SK-N-SH (cell line): ENCODE measurements at regions not wholly inside any gene's neighbourhood (a gene's known extent, or its start where the extent isn't known, plus 50 kb on each side); places are given as distances from the start of the nearest gene placed in this dataset.

Source experiments
- CTCF ChIA-PET: fragments of 300-600, 350-600 bp; formaldehyde crosslinking; extraction: SDS; loops from one replicate; lab custom pipeline; 2021; lab: Yijun Ruan, JAX
- POLR2A ChIA-PET: fragments of 350-600 bp; sonication (Branson Sonifier 250); formaldehyde crosslinking; extraction: SDS; loops from one replicate; lab custom pipeline; 2020; ENCODE audit warnings: antibody characterized with exemption, inconsistent platforms; lab: Yijun Ruan, JAX
- DNase-seq: peaks from one replicate; pipeline ENCODE4 v3.0.0; 2012
- H2AFZ ChIP-seq: fragments of 200-600 bp; sonication (generic); 2 replicates; pipeline ENCODE4 v1.8.1; 2016; ENCODE audit warnings: antibody characterized with exemption, mild to moderate bottlenecking, low read depth
- H3F3A ChIP-seq: fragments of 200-600 bp; sonication (generic); replicated peaks from 2 replicates; pipeline ENCODE3; 2016; ENCODE audit warnings: antibody characterized with exemption, mild to moderate bottlenecking; ENCODE audit not compliant: insufficient read depth
- H3K27ac ChIP-seq, 2 experiments: fragments of 200-500 bp in 1 of 2; fragments of 200-600 bp in 1 of 2; sonication (Bioruptor generic) in 1 of 2; sonication (generic), shearing (Covaris generic) in 1 of 2; 2 replicates each; pipeline versions ENCODE4 v1.5.1 to v1.6.1; 2014 to 2016; ENCODE audit warnings: low read depth in 2 of 2, inconsistent platforms in 1 of 2, low read length in 1 of 2, mild to moderate bottlenecking in 1 of 2, mixed read lengths in 1 of 2
- H3K27me3 ChIP-seq: fragments of 200-600 bp; sonication (generic), shearing (Covaris generic); 2 replicates; pipeline ENCODE4 v1.6.1; 2016; ENCODE audit warnings: mixed run types; ENCODE audit not compliant: insufficient read depth
- H3K36me3 ChIP-seq, 2 experiments: fragments of 200-500 bp in 1 of 2; fragments of 200-600 bp in 1 of 2; sonication (Bioruptor generic) in 1 of 2; sonication (generic) in 1 of 2; replicated peaks in 1 of 2; 2 replicates each; pipeline versions ENCODE3 to v1.5.1; 2014 to 2016; ENCODE audit warnings: low read length in 1 of 2, mild to moderate bottlenecking in 1 of 2; ENCODE audit not compliant: insufficient read depth in 2 of 2, control insufficient read depth in 1 of 2
- H3K4me1 ChIP-seq, 2 experiments: fragments of 200-500 bp in 1 of 2; fragments of 200-600 bp in 1 of 2; sonication (Bioruptor generic) in 1 of 2; sonication (generic), shearing (Covaris generic) in 1 of 2; 2 replicates each; pipeline versions ENCODE4 v1.5.1 to v1.6.1; 2014 to 2016; ENCODE audit warnings: low read depth in 1 of 2, low read length in 1 of 2, mixed run types in 1 of 2; ENCODE audit not compliant: insufficient read depth in 2 of 2, control insufficient read depth in 1 of 2
- H3K4me2 ChIP-seq: fragments of 200-600 bp; sonication (generic), shearing (Covaris generic); 2 replicates; pipeline ENCODE4 v1.6.1; 2017; ENCODE audit warnings: mixed run types
- H3K4me3 ChIP-seq, 2 experiments: fragments of 200-500 bp in 1 of 2; fragments of 200-600 bp in 1 of 2; sonication (Bioruptor generic) in 1 of 2; sonication (generic), shearing (Covaris generic) in 1 of 2; 2 replicates each; pipeline versions ENCODE4 v1.5.1 to v1.8.1; 2014 to 2016; ENCODE audit warnings: low read depth in 2 of 2, inconsistent platforms in 1 of 2, low read length in 1 of 2, mild to moderate bottlenecking in 1 of 2, mixed read lengths in 1 of 2, moderate library complexity in 1 of 2
- H3K79me2 ChIP-seq: fragments of 200-600 bp; sonication (generic); 2 replicates; pipeline ENCODE4 v1.8.1; 2017; ENCODE audit warnings: mild to moderate bottlenecking; ENCODE audit not compliant: insufficient read depth
- H3K9ac ChIP-seq: fragments of 200-600 bp; sonication (generic); 2 replicates; pipeline ENCODE4 v1.6.1; 2017; ENCODE audit warnings: mixed run types
- H3K9me2 ChIP-seq: fragments of 200-600 bp; sonication (generic); 2 replicates; pipeline ENCODE4 v1.6.1; 2017; ENCODE audit warnings: mixed run types
- H3K9me3 ChIP-seq: fragments of 200-600 bp; sonication (generic); 2 replicates; pipeline ENCODE4 v1.6.1; 2017; ENCODE audit warnings: mixed run types, mild to moderate bottlenecking, moderate library complexity
- H4K20me1 ChIP-seq: fragments of 200-600 bp; sonication (generic); 2 replicates; pipeline ENCODE4 v1.6.1; 2017; ENCODE audit warnings: mild to moderate bottlenecking, mixed run types; ENCODE audit not compliant: insufficient read depth
- ELF1 ChIP-seq: IDR thresholded peaks from 2 replicates; pipeline ENCODE4 v1.4.0; 2012
- EZH2phosphoT487 ChIP-seq: fragments of 200-600 bp; sonication (generic); IDR thresholded peaks from 2 replicates; pipeline ENCODE4 v1.6.1; 2017; ENCODE audit warnings: low read depth, mixed run types, mild to moderate bottlenecking, antibody characterized with exemption, moderate library complexity, borderline replicate concordance
- FOSL2 ChIP-seq: IDR thresholded peaks from 2 replicates; pipeline ENCODE4 v1.4.0; 2012; ENCODE audit warnings: low read depth, mild to moderate bottlenecking, moderate library complexity, borderline replicate concordance
- GABPA ChIP-seq: IDR thresholded peaks from 2 replicates; pipeline ENCODE4 v1.4.0; 2012; ENCODE audit warnings: low read depth, mild to moderate bottlenecking
- GATA2 ChIP-seq: sonication (generic); formaldehyde crosslinking; IDR thresholded peaks from 2 replicates; pipeline ENCODE4 v1.5.0; 2020; ENCODE audit warnings: mild to moderate bottlenecking, missing genetic modification reagents
- IRF3 ChIP-seq: fragments of 150-350 bp; IDR thresholded peaks from 2 replicates; pipeline ENCODE4 v1.6.1; 2016; ENCODE audit warnings: mild to moderate bottlenecking, low read depth, low read length
- JUND ChIP-seq: IDR thresholded peaks from 2 replicates; pipeline ENCODE4 v1.4.0; 2012
- MAX ChIP-seq: IDR thresholded peaks from 2 replicates; pipeline ENCODE4 v1.4.0; 2012; ENCODE audit warnings: low read depth
- POLR2AphosphoS5 ChIP-seq: IDR thresholded peaks from 2 replicates; pipeline ENCODE4 v1.6.1; 2012; ENCODE audit warnings: low read depth, low read length
- RAD21 ChIP-seq: IDR thresholded peaks from 2 replicates; pipeline ENCODE4 v1.6.1; 2012; ENCODE audit warnings: mild to moderate bottlenecking, low read length
- RFX5 ChIP-seq: IDR thresholded peaks from 2 replicates; pipeline ENCODE4 v1.6.1; 2012; ENCODE audit warnings: mild to moderate bottlenecking, improper control_type of control experiment, low read length
- RXRA ChIP-seq: IDR thresholded peaks from 2 replicates; pipeline ENCODE4 v1.4.0; 2012; ENCODE audit warnings: low read depth, mild to moderate bottlenecking, borderline replicate concordance
- SIN3A ChIP-seq: IDR thresholded peaks from 2 replicates; pipeline ENCODE4 v1.6.1; 2012; ENCODE audit warnings: low read depth, mild to moderate bottlenecking, low read length, moderate library complexity, borderline replicate concordance
- TAF1 ChIP-seq: IDR thresholded peaks from 2 replicates; pipeline ENCODE4 v1.6.1; 2012; ENCODE audit warnings: low read depth, mild to moderate bottlenecking, low read length, moderate library complexity, borderline replicate concordance
- USF1 ChIP-seq: IDR thresholded peaks from 2 replicates; pipeline ENCODE4 v1.4.0; 2012; ENCODE audit warnings: low read depth, borderline replicate concordance
- WGBS: methylation state at CpG from one replicate; pipeline ENCODE4 v1.1.6; 2017; ENCODE audit warnings: low lambda C conversion rate; 5-methylcytosine and 5-hydroxymethylcytosine counted together
- TF ChIP-seq, protein P1 (sequence below): IDR thresholded peaks from 2 replicates; pipeline ENCODE4; 2012
- TF ChIP-seq, protein P2 (sequence below): IDR thresholded peaks from 2 replicates; pipeline ENCODE4 v1.4.0; 2012; ENCODE audit warnings: low read depth, borderline replicate concordance
- TF ChIP-seq, protein P3 (sequence below): fragments of 150-350 bp; IDR thresholded peaks from 2 replicates; pipeline ENCODE4 v1.6.1; 2017; ENCODE audit warnings: antibody characterized with exemption, low read length, low read depth, borderline replicate concordance

- Histone ChIP-seq H3K9ac (no peak overlapping the region), H3K9me3 (no peaks in the 10 kb centered on the region), H3K27me3 (no peaks in the 10 kb centered on the region), H3K79me2 (no peaks in the 10 kb centered on the region), H3K4me1 (peaks cover 0 to 5% of the 10 kb centered on the region in 2 experiments; a peak in 2 of 4 replicates), H3K27ac (no peak overlapping the region), H3K4me3 (no peak overlapping the region), H4K20me1 (no peaks in the 10 kb centered on the region), H3K36me3 (no peaks in the 10 kb centered on the region), H3K4me2 (no peak overlapping the region), H3K9me2 (no peaks in the 10 kb centered on the region), H3F3A (no peaks in the 10 kb centered on the region), H2AFZ (no peak overlapping the region)
- 72% methylated on average over 2 of the region's 2 CpGs for WGBS
- no peak for DNase-seq
- TF ChIP-seq GABPA (no peak), POLR2AphosphoS5 (no peak), ELF1 (no peak), USF1 (no peak), RFX5 (no peak), TAF1 (no peak), FOSL2 (no peak), GATA2 (CRISPR knock-in tag) (no peak), RXRA (no peak), RAD21 (no peak), JUND (no peak), SIN3A (no peak), EZH2phosphoT487 (no peak), MAX (no peak), IRF3 (no peak)
- TF ChIP-seq, protein P1, sequence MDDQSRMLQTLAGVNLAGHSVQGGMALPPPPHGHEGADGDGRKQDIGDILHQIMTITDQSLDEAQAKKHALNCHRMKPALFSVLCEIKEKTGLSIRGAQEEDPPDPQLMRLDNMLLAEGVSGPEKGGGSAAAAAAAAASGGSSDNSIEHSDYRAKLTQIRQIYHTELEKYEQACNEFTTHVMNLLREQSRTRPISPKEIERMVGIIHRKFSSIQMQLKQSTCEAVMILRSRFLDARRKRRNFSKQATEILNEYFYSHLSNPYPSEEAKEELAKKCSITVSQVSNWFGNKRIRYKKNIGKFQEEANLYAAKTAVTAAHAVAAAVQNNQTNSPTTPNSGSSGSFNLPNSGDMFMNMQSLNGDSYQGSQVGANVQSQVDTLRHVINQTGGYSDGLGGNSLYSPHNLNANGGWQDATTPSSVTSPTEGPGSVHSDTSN, result no peak
- TF ChIP-seq, protein P2, sequence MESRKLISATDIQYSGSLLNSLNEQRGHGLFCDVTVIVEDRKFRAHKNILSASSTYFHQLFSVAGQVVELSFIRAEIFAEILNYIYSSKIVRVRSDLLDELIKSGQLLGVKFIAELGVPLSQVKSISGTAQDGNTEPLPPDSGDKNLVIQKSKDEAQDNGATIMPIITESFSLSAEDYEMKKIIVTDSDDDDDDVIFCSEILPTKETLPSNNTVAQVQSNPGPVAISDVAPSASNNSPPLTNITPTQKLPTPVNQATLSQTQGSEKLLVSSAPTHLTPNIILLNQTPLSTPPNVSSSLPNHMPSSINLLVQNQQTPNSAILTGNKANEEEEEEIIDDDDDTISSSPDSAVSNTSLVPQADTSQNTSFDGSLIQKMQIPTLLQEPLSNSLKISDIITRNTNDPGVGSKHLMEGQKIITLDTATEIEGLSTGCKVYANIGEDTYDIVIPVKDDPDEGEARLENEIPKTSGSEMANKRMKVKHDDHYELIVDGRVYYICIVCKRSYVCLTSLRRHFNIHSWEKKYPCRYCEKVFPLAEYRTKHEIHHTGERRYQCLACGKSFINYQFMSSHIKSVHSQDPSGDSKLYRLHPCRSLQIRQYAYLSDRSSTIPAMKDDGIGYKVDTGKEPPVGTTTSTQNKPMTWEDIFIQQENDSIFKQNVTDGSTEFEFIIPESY, result no peak
- TF ChIP-seq, protein P3, sequence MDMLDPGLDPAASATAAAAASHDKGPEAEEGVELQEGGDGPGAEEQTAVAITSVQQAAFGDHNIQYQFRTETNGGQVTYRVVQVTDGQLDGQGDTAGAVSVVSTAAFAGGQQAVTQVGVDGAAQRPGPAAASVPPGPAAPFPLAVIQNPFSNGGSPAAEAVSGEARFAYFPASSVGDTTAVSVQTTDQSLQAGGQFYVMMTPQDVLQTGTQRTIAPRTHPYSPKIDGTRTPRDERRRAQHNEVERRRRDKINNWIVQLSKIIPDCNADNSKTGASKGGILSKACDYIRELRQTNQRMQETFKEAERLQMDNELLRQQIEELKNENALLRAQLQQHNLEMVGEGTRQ, result no peak
- ChIA-PET POLR2A (no interaction called here), CTCF (interaction anchor here (1.2 kb wide), 1 partner anchor 24 kb away, joined by 3 read pairs; no protein-coding TSS in a partner anchor)
Measured at GRCh38 chr11:113614097-113614496, 92.0 kb downstream of the TMPRSS5 start.
